Head of caudate nucleus (tissue), 42 donors: ENCODE measurements at regions not wholly inside any gene's neighbourhood (a gene's known extent, or its start where the extent isn't known, plus 50 kb on each side); places are given as distances from the start of the nearest gene placed in this dataset.
A peak's percentile ranks its signal among the peaks of the same experiment; 100 is the strongest.

Experiments
- DNase-seq, 42 donors: peaks; one replicate each; pipeline versions ENCODE4 v3.0.0 to v3.0.0-alpha.2; 2020 to 2021; ENCODE audit warnings: mixed read lengths in 7 of 42
- intact Hi-C: fragments of 100-400 bp; cut with DNase I; formaldehyde crosslinking; loops from one replicate; pipeline ENCODE4 v1.15.0; 2022

DNA sequence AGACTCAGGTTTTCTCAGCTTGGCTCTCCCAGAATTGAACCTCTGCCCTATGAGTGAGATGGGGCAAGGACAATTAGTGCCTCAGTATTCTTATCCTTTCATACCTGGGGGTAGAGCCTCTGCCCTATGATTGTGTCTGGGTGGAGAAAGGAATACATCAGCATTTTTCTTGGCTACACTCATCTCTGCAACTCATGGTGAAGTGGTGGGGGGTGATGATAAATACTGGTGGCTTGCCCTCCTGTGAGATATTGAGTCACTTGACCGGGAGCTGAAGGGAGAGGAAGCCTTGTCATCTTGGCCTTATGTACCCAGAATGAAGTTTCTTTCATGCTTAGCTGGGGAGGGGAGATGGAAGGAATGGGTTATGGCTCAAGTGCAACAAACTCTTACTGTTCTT lies 71.3 kb upstream of the ENOX2 start:
- DNase-seq = no peak
- intact Hi-C loops = no loop called here

DNA sequence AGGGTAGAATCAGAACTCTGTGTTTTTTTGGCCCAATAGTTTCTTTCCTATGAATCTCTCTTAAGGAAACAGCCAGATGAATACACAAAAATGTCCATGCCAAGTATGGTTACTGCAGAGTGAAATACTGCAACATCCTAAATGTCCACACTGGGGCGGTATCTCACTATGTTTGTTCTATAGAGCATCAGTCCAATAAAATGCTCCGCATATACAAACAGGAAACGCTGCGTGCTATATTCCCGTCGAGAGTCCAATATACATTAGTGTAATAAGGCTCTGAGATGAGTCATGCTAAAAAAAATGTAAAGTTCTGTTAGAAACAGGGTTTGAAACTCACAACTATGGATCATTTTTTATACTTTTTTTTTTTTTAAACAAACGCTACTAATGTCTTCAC lies 72.9 kb upstream of the ENOX2 start:
- intact Hi-C loops = no loop called here
- DNase-seq = peak in 28 of 42 donors; percentile 0 to 74 (median 38)

DNA sequence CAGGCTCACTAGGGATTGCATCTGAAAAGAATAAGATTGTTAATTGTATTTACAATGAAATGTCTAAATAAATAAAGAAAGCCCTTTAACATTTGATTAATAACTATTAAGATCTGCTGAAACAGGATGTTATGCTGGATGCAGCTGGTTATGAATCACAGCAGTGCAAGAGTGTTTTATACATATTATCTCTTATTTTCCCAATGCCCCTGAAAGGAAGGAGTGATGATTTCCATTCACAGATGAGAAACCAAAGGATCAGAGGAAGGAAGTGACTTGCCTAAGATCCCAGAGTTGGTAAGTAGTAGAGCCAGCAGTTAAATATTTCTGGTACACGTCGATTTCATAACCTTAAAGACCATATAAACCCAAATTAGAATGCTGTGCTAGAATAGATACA lies 76.3 kb upstream of the ARHGAP36 start:
- DNase-seq = no peak
- intact Hi-C loops = no loop called here

DNA sequence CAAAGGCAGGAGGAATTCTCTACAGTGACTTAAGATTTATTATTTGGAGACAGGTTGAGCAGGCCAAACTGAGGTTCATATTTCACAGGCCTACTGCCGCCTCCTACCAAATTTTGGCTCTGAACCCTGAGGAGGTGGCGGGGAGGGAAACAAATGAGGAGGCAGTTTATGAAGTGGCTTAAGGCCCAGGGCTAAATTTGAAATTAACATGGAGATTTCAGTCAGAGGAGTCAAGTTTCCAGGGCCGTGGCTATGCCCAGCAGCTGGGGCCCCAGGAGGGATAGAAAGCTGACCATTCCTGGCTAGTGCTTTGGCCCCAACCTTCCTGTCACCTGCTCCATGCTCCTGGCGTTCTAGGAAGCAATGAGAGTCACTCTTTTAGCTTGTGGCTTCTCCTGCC lies 73.4 kb upstream of the ARHGAP36 start:
- no peak for DNase-seq
- intact Hi-C loops = no loop called here

- DNase-seq = no peak
- intact Hi-C loops = no loop called here
Measured at GRCh38 chrX:130987241-130987640, 70.9 kb upstream of the ARHGAP36 start.

- intact Hi-C loops = no loop called here
- no peak for DNase-seq
Measured at GRCh38 chrX:130990723-130991122, 67.4 kb upstream of the ARHGAP36 start.

GRCh38 chrX:130994671-130995070 lies 63.5 kb upstream of the ARHGAP36 start:
- intact Hi-C loops = no loop called here
- peak in 22 of 42 donors; percentile 5 to 57 (median 14) for DNase-seq

DNA sequence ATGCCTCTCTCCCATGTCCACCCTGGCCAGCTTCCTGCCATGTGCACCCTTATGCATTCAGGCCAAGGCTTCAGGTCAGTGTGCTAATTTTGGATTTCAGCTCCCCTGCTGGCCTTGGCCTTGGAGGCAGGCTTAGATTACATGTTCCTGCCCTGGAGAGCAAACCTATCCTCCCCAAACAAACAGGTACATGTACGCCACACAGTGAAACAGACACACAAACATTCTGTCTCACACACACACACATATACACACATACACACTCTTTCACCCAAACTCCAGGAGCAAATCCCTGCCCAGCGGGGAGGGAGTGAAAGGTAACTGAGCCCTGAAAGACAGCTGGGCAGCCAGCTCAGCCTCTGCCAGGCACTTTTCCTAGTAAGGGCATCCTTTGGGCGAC lies 62.7 kb upstream of the ARHGAP36 start:
- intact Hi-C loops = no loop called here
- DNase-seq = no peak

GRCh38 chrX:130997314-130997713 lies 60.8 kb upstream of the ARHGAP36 start:
- intact Hi-C loops = no loop called here
- no peak for DNase-seq

- intact Hi-C loops = no loop called here
Measured at GRCh38 chrX:130999360-130999759, 58.8 kb upstream of the ARHGAP36 start.

More at GRCh38 chrX:130999360-130999759, 58.8 kb upstream of the ARHGAP36 start:
- DNase-seq = no peak
